Kidney epithelial cell (primary cell): ENCODE measurements at regions not wholly inside any gene's neighbourhood (a gene's known extent, or its start where the extent isn't known, plus 50 kb on each side); places are given as distances from the start of the nearest gene placed in this dataset.

Source experiments
- DNase-seq: peaks from one replicate; pipeline ENCODE4 v3.0.0-alpha.2; 2010; ENCODE audit warnings: low read depth
- H3K27me3 ChIP-seq: 2 replicates; pipeline ENCODE4 v1.6.0; 2011; ENCODE audit warnings: low read length; ENCODE audit not compliant: control insufficient read depth, insufficient read depth
- H3K36me3 ChIP-seq: 2 replicates; pipeline ENCODE4 v1.5.1; 2011; ENCODE audit warnings: low read length; ENCODE audit not compliant: control insufficient read depth, insufficient read depth
- H3K4me3 ChIP-seq: 2 replicates; pipeline ENCODE4 v1.5.1; 2011; ENCODE audit warnings: low read depth, mild to moderate bottlenecking, control low read depth, low read length
- TF ChIP-seq, protein P1 (sequence below): IDR thresholded peaks from 2 replicates; pipeline ENCODE4 v1.5.1; 2011; ENCODE audit warnings: mild to moderate bottlenecking, moderate library complexity, low read length, control low read depth, inconsistent platforms; ENCODE audit not compliant: insufficient read depth, poor library complexity, severe bottlenecking

DNA sequence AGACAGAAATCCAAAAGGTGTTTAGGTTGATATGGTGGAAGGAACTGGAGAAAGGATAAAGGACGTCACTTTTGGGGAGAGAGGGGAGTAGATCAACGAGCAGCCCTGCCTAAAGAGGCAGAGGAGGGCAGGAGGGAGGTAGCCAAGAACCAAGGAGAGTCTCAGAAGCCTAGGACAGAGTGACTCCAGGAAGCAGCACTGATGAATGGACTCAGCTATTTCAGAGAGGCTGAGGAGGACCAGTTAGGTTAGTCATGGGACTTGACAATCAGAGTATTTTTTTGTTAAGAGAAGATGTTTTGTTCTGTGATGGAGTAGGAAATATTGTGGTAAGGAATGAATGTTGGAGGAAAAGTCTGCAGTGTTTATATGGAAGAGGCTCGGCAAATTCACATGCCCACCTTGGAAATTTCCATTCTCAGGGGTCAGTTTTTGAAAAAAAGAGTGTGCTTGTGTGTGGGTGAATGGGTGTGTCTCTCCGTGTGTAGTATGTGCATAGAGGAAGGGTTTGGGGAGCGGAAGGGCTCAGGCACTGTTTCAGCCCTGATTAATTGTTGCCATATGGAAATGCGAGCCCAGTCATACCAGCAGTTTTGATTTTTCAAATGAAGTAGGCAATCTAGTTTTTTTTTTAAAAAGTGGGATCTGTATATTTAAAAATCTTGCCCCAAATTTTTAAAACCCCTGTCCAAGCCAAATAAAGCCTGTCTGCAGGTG is 303.6 kb downstream of the SAMD5 start:
- Histone ChIP-seq H3K36me3 (no peaks in the 10 kb centered on the region), H3K27me3 (no peaks in the 10 kb centered on the region), H3K4me3 (no peak overlapping the region)
- TF ChIP-seq, protein P1, sequence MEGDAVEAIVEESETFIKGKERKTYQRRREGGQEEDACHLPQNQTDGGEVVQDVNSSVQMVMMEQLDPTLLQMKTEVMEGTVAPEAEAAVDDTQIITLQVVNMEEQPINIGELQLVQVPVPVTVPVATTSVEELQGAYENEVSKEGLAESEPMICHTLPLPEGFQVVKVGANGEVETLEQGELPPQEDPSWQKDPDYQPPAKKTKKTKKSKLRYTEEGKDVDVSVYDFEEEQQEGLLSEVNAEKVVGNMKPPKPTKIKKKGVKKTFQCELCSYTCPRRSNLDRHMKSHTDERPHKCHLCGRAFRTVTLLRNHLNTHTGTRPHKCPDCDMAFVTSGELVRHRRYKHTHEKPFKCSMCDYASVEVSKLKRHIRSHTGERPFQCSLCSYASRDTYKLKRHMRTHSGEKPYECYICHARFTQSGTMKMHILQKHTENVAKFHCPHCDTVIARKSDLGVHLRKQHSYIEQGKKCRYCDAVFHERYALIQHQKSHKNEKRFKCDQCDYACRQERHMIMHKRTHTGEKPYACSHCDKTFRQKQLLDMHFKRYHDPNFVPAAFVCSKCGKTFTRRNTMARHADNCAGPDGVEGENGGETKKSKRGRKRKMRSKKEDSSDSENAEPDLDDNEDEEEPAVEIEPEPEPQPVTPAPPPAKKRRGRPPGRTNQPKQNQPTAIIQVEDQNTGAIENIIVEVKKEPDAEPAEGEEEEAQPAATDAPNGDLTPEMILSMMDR = no peak
- DNase-seq = no peak

DNA sequence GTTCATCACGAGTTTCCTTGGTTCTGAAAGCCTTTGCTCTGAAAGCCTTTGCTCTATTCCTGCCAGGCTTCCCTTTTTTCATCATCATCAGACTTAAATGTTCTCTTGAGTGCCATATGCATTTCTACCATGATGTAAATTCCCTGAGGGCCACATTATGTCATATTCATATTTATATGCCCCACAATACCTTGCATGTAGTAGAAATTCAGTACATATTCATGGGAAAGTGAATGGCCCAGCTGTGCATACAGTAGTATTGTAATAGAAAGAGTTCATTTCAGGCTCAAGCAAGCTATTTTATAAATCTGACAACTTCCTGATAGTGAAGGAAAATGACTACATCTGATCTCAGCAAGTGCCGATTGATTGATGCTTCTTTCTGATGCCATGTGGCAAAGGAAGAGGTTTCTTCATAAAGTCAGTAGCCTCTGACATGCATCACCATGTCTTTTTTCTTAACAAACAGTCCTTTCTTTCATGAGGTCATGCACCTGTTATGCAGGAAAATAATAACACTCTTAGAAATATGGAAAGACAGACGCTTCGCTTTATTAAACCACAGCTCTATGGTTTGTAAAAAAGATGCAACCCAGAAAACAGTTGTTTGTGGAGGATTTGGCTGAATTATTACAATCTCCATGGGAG is 308.7 kb downstream of the SAMD5 start:
- no peak overlapping the region for H3K4me3 ChIP-seq
- TF ChIP-seq, protein P1 = no peak
- H3K36me3 ChIP-seq = no peaks in the 10 kb centered on the region
- no peaks in the 10 kb centered on the region for H3K27me3 ChIP-seq
- no peak for DNase-seq

DNA sequence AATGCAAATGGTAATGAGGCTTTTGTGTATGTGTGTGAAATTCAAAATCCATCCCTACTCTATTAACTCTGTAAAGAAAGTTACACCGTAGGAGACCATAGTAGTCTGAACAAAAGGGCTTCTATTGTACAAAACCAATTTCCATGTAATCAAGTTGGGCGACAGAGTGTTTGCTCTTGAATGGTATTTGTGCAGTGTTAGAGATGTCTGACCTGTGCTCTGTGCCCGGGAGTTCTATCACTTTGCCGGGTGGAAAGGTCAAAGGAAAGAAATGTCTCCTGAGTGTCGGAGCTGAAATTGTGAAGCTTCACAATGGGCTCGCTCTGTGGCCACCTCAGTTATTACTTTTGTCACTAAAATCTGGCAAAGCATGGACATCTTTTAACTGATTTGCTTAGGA is 312.0 kb downstream of the SAMD5 start:
- no peak for DNase-seq
- H3K27me3 ChIP-seq = no peaks in the 10 kb centered on the region
- no peak overlapping the region for H3K4me3 ChIP-seq
- TF ChIP-seq, protein P1 = no peak
- no peaks in the 10 kb centered on the region for H3K36me3 ChIP-seq

DNA sequence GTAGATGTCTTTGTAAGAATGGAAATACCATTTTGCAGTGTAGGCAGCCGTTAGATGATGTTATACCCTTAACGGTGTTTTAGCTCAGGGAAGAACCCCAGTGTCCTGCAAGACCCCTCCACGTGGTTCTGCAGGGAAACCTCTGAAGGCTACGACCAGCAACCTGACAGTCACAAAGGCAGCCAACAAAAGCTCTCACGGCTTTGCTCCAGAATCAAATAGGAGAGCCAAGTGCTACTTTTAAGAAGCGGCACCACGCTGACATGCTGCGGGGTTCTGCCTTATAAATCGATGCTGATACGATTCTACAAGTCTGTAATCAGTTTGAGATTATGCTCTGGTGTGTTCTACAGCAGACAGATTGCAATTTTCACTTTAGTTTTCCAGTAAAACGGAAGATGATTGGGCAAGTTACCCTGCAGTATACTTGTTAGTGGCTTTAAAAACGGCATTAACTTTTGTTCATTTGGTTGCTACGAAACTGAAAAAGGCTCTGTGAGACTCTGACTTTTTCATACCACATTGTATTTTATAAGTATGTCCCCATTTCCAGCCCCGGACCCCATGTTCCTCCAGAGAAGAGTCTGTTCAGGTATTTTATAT is 312.9 kb downstream of the SAMD5 start:
- no peaks in the 10 kb centered on the region for H3K27me3 ChIP-seq
- TF ChIP-seq, protein P1 = no peak
- H3K4me3 ChIP-seq = no peak overlapping the region
- H3K36me3 ChIP-seq = no peaks in the 10 kb centered on the region
- no peak for DNase-seq

DNA sequence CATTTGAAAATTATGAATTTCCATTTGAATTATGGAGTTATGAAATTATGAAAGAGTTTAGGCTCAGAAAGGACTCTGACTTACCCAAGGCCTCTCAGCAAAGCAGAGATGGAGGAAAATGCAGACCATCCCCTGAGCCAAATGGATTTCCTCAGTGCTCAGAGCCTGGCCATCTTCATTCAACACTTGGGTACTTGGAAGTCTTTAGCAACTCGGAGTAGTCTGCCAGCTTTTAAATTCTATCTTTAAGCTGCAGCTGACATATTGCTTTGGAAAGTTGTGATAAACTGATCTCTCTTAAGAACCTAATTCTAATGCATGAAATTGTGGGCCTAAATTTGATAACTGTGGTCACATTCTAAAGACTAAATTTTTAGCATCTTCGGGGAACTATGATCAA is 315.4 kb downstream of the SAMD5 start:
- H3K4me3 ChIP-seq = no peak overlapping the region
- no peaks in the 10 kb centered on the region for H3K36me3 ChIP-seq
- no peaks in the 10 kb centered on the region for H3K27me3 ChIP-seq
- DNase-seq = no peak
- TF ChIP-seq, protein P1 = no peak
